ENCODE measurements at regions not wholly inside any gene's neighbourhood (a gene's known extent, or its start where the extent isn't known, plus 50 kb on each side); places are given as distances from the start of the nearest gene placed in this dataset.

GRCh38 chr10:61608255-61609033 is 54.3 kb upstream of the CABCOCO1 start:
- H3K9ac ChIP-seq (ENCODE audit: low read depth in 1 of 2, low read length in 2 of 2), result no peak overlapping the region
- no peaks in the 10 kb centered on the region for H3K4me1 ChIP-seq (ENCODE audit: control insufficient read depth in 4 of 4, insufficient read depth in 4 of 4, low read length in 3 of 4)
- H3K36me3 ChIP-seq (ENCODE audit: control insufficient read depth in 4 of 4, insufficient read depth in 3 of 4, low read depth in 1 of 4, low read length in 3 of 4), result no peaks in the 10 kb centered on the region
- DNase-seq (ENCODE audit: low spot score), result no peak
- no peaks in the 10 kb centered on the region for H3K27me3 ChIP-seq (ENCODE audit: control insufficient read depth in 4 of 4, insufficient read depth in 4 of 4, low read length in 3 of 4)
- no peak overlapping the region for H3K4me3 ChIP-seq (ENCODE audit: low read depth in 1 of 3, low read length in 3 of 3)
- H3K9me3 ChIP-seq (ENCODE audit: control insufficient read depth in 4 of 4, low read length in 3 of 4), result no peaks in the 10 kb centered on the region
- WGBS, result 81% methylated on average over 8 of the region's 8 CpGs
- H3K27ac ChIP-seq (ENCODE audit: low read depth in 1 of 2, low read length in 2 of 2), result no peak overlapping the region
- TF ChIP-seq TAF1 (conservative IDR thresholded peaks at IDR 0.05) (no peak), SP1 (IDR thresholded peaks at IDR 0.05) (no peak), CTCF (IDR thresholded peaks at IDR 0.05; ENCODE audit: low read depth, low read length, missing input control) (no peak), ZBTB33 (IDR thresholded peaks at IDR 0.05) (no peak), FOXA2 (IDR thresholded peaks at IDR 0.05) (no peak), YY1 (IDR thresholded peaks at IDR 0.05) (no peak), FOXA1 (IDR thresholded peaks at IDR 0.05) (no peak), MAX (IDR thresholded peaks at IDR 0.05) (no peak), HNF4A (conservative IDR thresholded peaks at IDR 0.05) (no peak), EGR1 (IDR thresholded peaks at IDR 0.05; ENCODE audit: low read depth in 2 of 2) (no peak), JUND (IDR thresholded peaks at IDR 0.05) (no peak), NR2F2 (IDR thresholded peaks at IDR 0.05) (no peak), HNF4G (IDR thresholded peaks at IDR 0.05) (no peak), GABPA (IDR thresholded peaks at IDR 0.05 in 1 of 2, conservative IDR thresholded peaks at IDR 0.05 in 1 of 2) (no peak), REST (IDR thresholded peaks at IDR 0.05) (no peak), ATF3 (IDR thresholded peaks at IDR 0.05) (no peak), RXRA (IDR thresholded peaks at IDR 0.05) (no peak), RAD21 (IDR thresholded peaks at IDR 0.05) (no peak)
